H9 (cell line): ENCODE measurements at regions not wholly inside any gene's neighbourhood (a gene's known extent, or its start where the extent isn't known, plus 50 kb on each side); places are given as distances from the start of the nearest gene placed in this dataset.
A peak's percentile ranks its signal among the peaks of the same experiment; 100 is the strongest.

ENCODE experiments used
- DNase-seq: peaks from one replicate; pipeline ENCODE4 v3.0.0-alpha.2; 2017
- H2AFZ ChIP-seq: one replicate; pipeline ENCODE4 v1.6.1; 2013; ENCODE audit warnings: mild to moderate bottlenecking, low read length, control low read depth, moderate library complexity
- H2AK5ac ChIP-seq: 2 replicates; pipeline ENCODE4 v1.6.1; 2013; ENCODE audit warnings: low read length, control low read depth, mixed read lengths; ENCODE audit not compliant: insufficient read length
- H2BK120ac ChIP-seq: one replicate; pipeline ENCODE4 v1.6.1; 2013; ENCODE audit warnings: low read depth, mild to moderate bottlenecking, low read length, control low read depth, inconsistent platforms; ENCODE audit not compliant: poor library complexity, severe bottlenecking
- H2BK12ac ChIP-seq: 2 replicates; pipeline ENCODE4 v1.6.1; 2013; ENCODE audit warnings: low read length, control low read depth, mixed read lengths, low read depth; ENCODE audit not compliant: insufficient read length
- H2BK15ac ChIP-seq: 2 replicates; pipeline ENCODE4 v1.6.1; 2013; ENCODE audit warnings: low read depth, low read length, control low read depth
- H2BK20ac ChIP-seq: one replicate; pipeline ENCODE4 v1.6.1; 2013; ENCODE audit warnings: low read depth, mild to moderate bottlenecking, low read length, control low read depth, inconsistent platforms; ENCODE audit not compliant: poor library complexity, severe bottlenecking
- H2BK5ac ChIP-seq: 2 replicates; pipeline ENCODE4 v1.6.1; 2013; ENCODE audit warnings: low read length, control low read depth, mixed read lengths; ENCODE audit not compliant: insufficient read length
- H3K14ac ChIP-seq: 2 replicates; pipeline ENCODE4 v1.6.1; 2013; ENCODE audit warnings: low read length, control low read depth; ENCODE audit not compliant: insufficient read depth
- H3K18ac ChIP-seq: 2 replicates; pipeline ENCODE4 v1.6.1; 2013; ENCODE audit warnings: low read depth, mild to moderate bottlenecking, mixed read lengths, low read length, control low read depth; ENCODE audit not compliant: insufficient read length
- H3K23ac ChIP-seq: 2 replicates; pipeline ENCODE4 v1.6.1; 2013; ENCODE audit warnings: low read length, control low read depth, mixed read lengths, low read depth; ENCODE audit not compliant: insufficient read length
- H3K23me2 ChIP-seq: 2 replicates; pipeline ENCODE4 v1.6.1; 2013; ENCODE audit warnings: low read depth, mild to moderate bottlenecking, mixed read lengths, low read length, control low read depth; ENCODE audit not compliant: insufficient read length, poor library complexity, severe bottlenecking
- H3K27ac ChIP-seq: 2 replicates; pipeline ENCODE4 v1.5.1; 2013; ENCODE audit warnings: low read length, control low read depth, mixed read lengths, low read depth; ENCODE audit not compliant: insufficient read length
- H3K27me3 ChIP-seq: 2 replicates; pipeline ENCODE4 v1.6.1; 2013; ENCODE audit warnings: low read length, control low read depth, inconsistent platforms; ENCODE audit not compliant: insufficient read depth
- H3K4ac ChIP-seq: 2 replicates; pipeline ENCODE4 v1.6.1; 2013; ENCODE audit warnings: low read depth, mild to moderate bottlenecking, control low read depth, inconsistent platforms, low read length, moderate library complexity
- H3K4me1 ChIP-seq: 2 replicates; pipeline ENCODE4 v1.6.1; 2013; ENCODE audit warnings: low read length, control low read depth, inconsistent platforms; ENCODE audit not compliant: insufficient read depth
- H3K4me2 ChIP-seq: 2 replicates; pipeline ENCODE4 v1.6.1; 2013; ENCODE audit warnings: low read length, control low read depth, mixed read lengths; ENCODE audit not compliant: insufficient read length, insufficient read depth
- H3K56ac ChIP-seq: 2 replicates; pipeline ENCODE4 v1.6.1; 2013; ENCODE audit warnings: low read depth, mild to moderate bottlenecking, mixed read lengths, low read length, control low read depth; ENCODE audit not compliant: insufficient read length
- H3K79me1 ChIP-seq: 2 replicates; pipeline ENCODE4 v1.6.1; 2013; ENCODE audit warnings: low read depth, mild to moderate bottlenecking, moderate library complexity, low read length, control low read depth, inconsistent platforms; ENCODE audit not compliant: insufficient read depth, poor library complexity, severe bottlenecking
- H3K79me2 ChIP-seq: 2 replicates; pipeline ENCODE4 v1.6.1; 2013; ENCODE audit warnings: low read length, control low read depth, inconsistent platforms; ENCODE audit not compliant: insufficient read depth
- H3K9ac ChIP-seq: 2 replicates; pipeline ENCODE4 v1.6.1; 2013; ENCODE audit warnings: low read length, control low read depth, mixed read lengths; ENCODE audit not compliant: insufficient read length; ENCODE audit errors: extremely low read depth
- H3K9me3 ChIP-seq: one replicate; pipeline ENCODE4 v1.6.1; 2013; ENCODE audit warnings: low read depth, low read length, inconsistent platforms; ENCODE audit not compliant: control insufficient read depth
- H3T11ph ChIP-seq: one replicate; pipeline ENCODE4 v1.6.1; 2013; ENCODE audit warnings: mild to moderate bottlenecking, low read length, control low read depth, inconsistent platforms
- H4K20me1 ChIP-seq: one replicate; pipeline ENCODE4 v1.6.1; 2013; ENCODE audit not compliant: control insufficient read depth, insufficient read length, insufficient read depth
- H4K5ac ChIP-seq: 2 replicates; pipeline ENCODE4 v1.6.1; 2013; ENCODE audit warnings: low read depth, mild to moderate bottlenecking, mixed read lengths, low read length, control low read depth; ENCODE audit not compliant: insufficient read length
- H4K8ac ChIP-seq: replicated peaks from 2 replicates; pipeline ENCODE4 v1.6.1; 2013; ENCODE audit warnings: low read length, control low read depth, mixed read lengths, low read depth; ENCODE audit not compliant: insufficient read length
- H4K91ac ChIP-seq: 2 replicates; pipeline ENCODE4 v1.6.1; 2013; ENCODE audit warnings: low read depth, mild to moderate bottlenecking, moderate library complexity, mixed read lengths, low read length, control low read depth; ENCODE audit not compliant: insufficient read length
- H3K27ac Mint-ChIP-seq, 3 experiments: 2 replicates in 2 of 3; 3 replicates in 1 of 3; pipeline ENCODE4 v1.8.0; 2020 to 2021; ENCODE audit warnings: mixed read lengths in 3 of 3, mild to moderate bottlenecking in 1 of 3, moderate library complexity in 1 of 3
- H3K27me3 Mint-ChIP-seq: 2 replicates; pipeline ENCODE4 v1.8.0; 2021; ENCODE audit warnings: low read depth, mild to moderate bottlenecking, moderate library complexity, mixed read lengths
- H3K36me3 Mint-ChIP-seq, 3 experiments: 2 replicates in 2 of 3; 3 replicates in 1 of 3; pipeline ENCODE4 v1.8.0; 2020 to 2021; ENCODE audit warnings: low read depth in 3 of 3, mixed read lengths in 3 of 3; ENCODE audit not compliant: insufficient read depth in 1 of 3
- H3K4me1 Mint-ChIP-seq, 2 experiments: 2 replicates each; pipeline ENCODE4 v1.8.0; 2020; ENCODE audit warnings: mixed read lengths in 2 of 2
- H3K4me3 Mint-ChIP-seq, 2 experiments: 2 replicates in 1 of 2; 3 replicates in 1 of 2; pipeline ENCODE4 v1.8.0; 2020 to 2021; ENCODE audit warnings: mild to moderate bottlenecking in 2 of 2, mixed read lengths in 2 of 2, moderate library complexity in 1 of 2
- H3K9me3 Mint-ChIP-seq, 2 experiments: 2 replicates in 1 of 2; 3 replicates in 1 of 2; pipeline ENCODE4 v1.8.0; 2020; ENCODE audit warnings: mild to moderate bottlenecking in 2 of 2, mixed read lengths in 2 of 2, moderate library complexity in 1 of 2
- CTCF ChIP-seq: fragments of 200-600 bp; sonication (generic); conservative IDR thresholded peaks from 3 replicates; pipeline ENCODE4 v1.8.0; 2021; ENCODE audit warnings: antibody characterized with exemption, mild to moderate bottlenecking
- WGBS: extraction: QIAGEN DNeasy Blood & Tissue Kit; methylation state at CpG from one replicate; pipeline ENCODE4 v1.1.7; 2013; ENCODE audit warnings: missing lambda C conversion rate, low lambda C conversion rate, mixed read lengths; ENCODE audit not compliant: insufficient read length; ENCODE audit errors: extremely low coverage; 5-methylcytosine and 5-hydroxymethylcytosine counted together

GRCh38 chr22:48577014-48577690 lies 1250.5 kb downstream of the BRD1 start:
- Histone ChIP-seq H2BK120ac (no peak overlapping the region), H3K23ac (no peak overlapping the region), H3K79me2 (no peaks in the 10 kb centered on the region; the same call in 1 of the 2 replicates), H4K8ac (no peak overlapping the region), H3K4me1 (no peaks in the 10 kb centered on the region), H3K27ac (no peak overlapping the region), H3K27me3 (no peaks in the 10 kb centered on the region), H3K4ac (no peak overlapping the region), H2BK12ac (no peak overlapping the region), H4K20me1 (peaks cover 5% of the 10 kb centered on the region), H2AFZ (no peak overlapping the region), H3K23me2 (peaks cover 4% of the 10 kb centered on the region), H3K4me2 (peak overlapping the region; percentile 9), H3K9me3 (no peaks in the 10 kb centered on the region), H3T11ph (no peak overlapping the region), H3K18ac (no peak overlapping the region), H4K5ac (no peak overlapping the region), H3K56ac (no peak overlapping the region), H4K91ac (no peak overlapping the region), H2BK20ac (no peak overlapping the region), H3K79me1 (no peaks in the 10 kb centered on the region), H3K14ac (no peak overlapping the region; the same call in 1 of the 2 replicates), H2AK5ac (no peak overlapping the region), H3K9ac (no peak overlapping the region), H2BK5ac (no peak overlapping the region), H2BK15ac (no peak overlapping the region)
- DNase-seq, result peak; percentile 44
- WGBS, result no CpG with 5 or more reads among the region's 29 CpGs
- H3K27me3 Mint-ChIP-seq, result peaks cover 24% of the 10 kb centered on the region
- no peak overlapping the region for H3K27ac Mint-ChIP-seq
- H3K9me3 Mint-ChIP-seq, result no peaks in the 10 kb centered on the region
- TF ChIP-seq CTCF, result 0 out of 3 replicates have a peak, but pooled peaks have one; percentile 3
- peaks cover 17% of the 10 kb centered on the region in 2 experiments for H3K4me1 Mint-ChIP-seq
- no peaks in the 10 kb centered on the region; a peak in 1 of 7 replicates for H3K36me3 Mint-ChIP-seq
- peak overlapping the region; percentile 38 to 67 for H3K4me3 Mint-ChIP-seq
